ENCODE measurements at regions not wholly inside any gene's neighbourhood (a gene's known extent, or its start where the extent isn't known, plus 50 kb on each side); places are given as distances from the start of the nearest gene placed in this dataset.
A peak's percentile ranks its signal among the peaks of the same experiment; 100 is the strongest.

GRCh38 chr9:87810679-87811178 lies 71.9 kb upstream of the SPATA31E1 start (continued):
- TF ChIP-seq ZNF609 (CRISPR knock-in tag; IDR thresholded peaks at IDR 0.05; ENCODE audit: borderline replicate concordance) (no peak), LARP7 (IDR thresholded peaks at IDR 0.05) (no peak), KAT7 (CRISPR knock-in tag; IDR thresholded peaks at IDR 0.05; ENCODE audit: borderline replicate concordance) (no peak), HOMEZ (CRISPR knock-in tag; IDR thresholded peaks at IDR 0.05) (no peak), FOSL1 (tag; conservative IDR thresholded peaks at IDR 0.05) (peak; percentile 59), STAT6 (CRISPR knock-in tag; IDR thresholded peaks at IDR 0.05) (no peak), HDAC2 (IDR thresholded peaks at IDR 0.05) (peak; percentile 90), NFE2L1 (tag; IDR thresholded peaks at IDR 0.05; ENCODE audit: borderline replicate concordance, low read depth) (no peak), KLF16 (IDR thresholded peaks at IDR 0.05) (peak; percentile 91), ZEB2 (IDR thresholded peaks at IDR 0.05) (peak; percentile 46; the same call in 1 of the 2 replicates), KLF1 (tag; IDR thresholded peaks at IDR 0.05) (peak; percentile 85), SFPQ (IDR thresholded peaks at IDR 0.05; ENCODE audit: low read depth, low read length) (no peak), TAL1 (IDR thresholded peaks at IDR 0.05) (peak; percentile 94), NR1H2 (CRISPR knock-in tag; IDR thresholded peaks at IDR 0.05) (no peak), SAP30 (IDR thresholded peaks at IDR 0.05; ENCODE audit: borderline replicate concordance, insufficient read depth, low read depth, low read length, poor library complexity, severe bottlenecking) (no peak), EHMT2 (IDR thresholded peaks at IDR 0.05) (no peak; the same call in 1 of the 2 replicates), SPI1 (IDR thresholded peaks at IDR 0.05; ENCODE audit: borderline replicate concordance, low read depth, low read length) (peak; percentile 27; the same call in 1 of the 2 replicates), PHB (CRISPR knock-in tag; IDR thresholded peaks at IDR 0.05) (no peak), FUS (optimal IDR thresholded peaks at IDR 0.05; ENCODE audit: low read depth, low read length) (no peak)
